Osteocyte (in vitro differentiated cells): ENCODE measurements at regions not wholly inside any gene's neighbourhood (a gene's known extent, or its start where the extent isn't known, plus 50 kb on each side); places are given as distances from the start of the nearest gene placed in this dataset.

ENCODE experiments used
- DNase-seq: peaks from one replicate; pipeline ENCODE4 v3.0.0; 2021; ENCODE audit warnings: mixed read lengths; ENCODE audit not compliant: unreplicated experiment; ENCODE audit errors: extremely low spot score
- H3K27ac Mint-ChIP-seq: one replicate; pipeline ENCODE4 v1.8.0; 2021; ENCODE audit warnings: mild to moderate bottlenecking, mixed read lengths; ENCODE audit not compliant: unreplicated experiment
- H3K27me3 Mint-ChIP-seq: one replicate; pipeline ENCODE4 v1.8.0; 2021; ENCODE audit warnings: mixed read lengths; ENCODE audit not compliant: unreplicated experiment
- H3K36me3 Mint-ChIP-seq: one replicate; pipeline ENCODE4 v1.8.0; 2021; ENCODE audit warnings: mixed read lengths; ENCODE audit not compliant: unreplicated experiment
- H3K4me1 Mint-ChIP-seq: one replicate; pipeline ENCODE4 v1.8.0; 2021; ENCODE audit warnings: mixed read lengths; ENCODE audit not compliant: unreplicated experiment
- H3K4me3 Mint-ChIP-seq: one replicate; pipeline ENCODE4 v1.8.0; 2021; ENCODE audit warnings: mild to moderate bottlenecking, moderate library complexity, mixed read lengths; ENCODE audit not compliant: unreplicated experiment
- H3K9me3 Mint-ChIP-seq: one replicate; pipeline ENCODE4 v1.8.0; 2021; ENCODE audit warnings: mixed read lengths; ENCODE audit not compliant: unreplicated experiment
- TF ChIP-seq, protein P1 (sequence below): fragments of 200-600 bp; sonication (generic); IDR thresholded peaks from 2 replicates; pipeline ENCODE4 v1.5.0; 2021; ENCODE audit warnings: antibody characterized with exemption, mild to moderate bottlenecking, moderate library complexity

DNA sequence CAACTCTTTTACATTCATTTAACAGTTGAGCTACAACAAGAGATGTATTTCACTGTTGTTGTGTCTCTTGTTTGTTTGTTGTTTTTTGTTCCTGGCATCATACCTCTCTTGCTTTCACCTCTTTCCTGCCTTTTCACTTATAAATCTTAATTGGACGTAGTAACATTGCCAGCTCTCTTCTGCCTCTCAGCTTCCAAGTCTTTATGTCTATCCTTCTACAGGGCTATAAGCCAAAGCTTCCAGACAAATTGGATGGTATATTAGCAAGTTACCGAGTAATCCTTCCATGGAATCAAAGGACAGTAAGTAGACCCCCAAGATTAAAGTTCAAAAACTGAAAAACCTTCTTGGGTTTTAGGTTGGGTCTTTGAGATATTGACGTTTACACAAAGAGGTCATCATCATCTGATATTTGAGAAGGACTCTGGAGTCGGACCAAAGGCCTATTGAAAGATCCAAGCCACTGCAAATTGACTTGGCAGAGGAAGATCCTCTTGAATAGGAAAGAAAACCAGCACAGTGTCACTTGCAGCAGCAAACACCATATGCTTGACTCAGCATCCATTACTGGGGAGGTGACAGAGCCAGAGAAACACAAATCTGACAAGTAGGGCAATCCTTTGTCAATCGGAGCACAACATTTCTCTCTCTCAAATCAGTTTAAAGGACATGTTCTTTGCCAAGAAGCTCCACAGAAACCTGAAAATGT is 648.5 kb upstream of the NR2F2 start:
- Mint-ChIP-seq H3K36me3 (no peaks in the 10 kb centered on the region), H3K4me3 (no peak overlapping the region), H3K9me3 (no peaks in the 10 kb centered on the region), H3K4me1 (peaks cover 7% of the 10 kb centered on the region), H3K27me3 (no peaks in the 10 kb centered on the region), H3K27ac (no peak overlapping the region)
- TF ChIP-seq, protein P1, sequence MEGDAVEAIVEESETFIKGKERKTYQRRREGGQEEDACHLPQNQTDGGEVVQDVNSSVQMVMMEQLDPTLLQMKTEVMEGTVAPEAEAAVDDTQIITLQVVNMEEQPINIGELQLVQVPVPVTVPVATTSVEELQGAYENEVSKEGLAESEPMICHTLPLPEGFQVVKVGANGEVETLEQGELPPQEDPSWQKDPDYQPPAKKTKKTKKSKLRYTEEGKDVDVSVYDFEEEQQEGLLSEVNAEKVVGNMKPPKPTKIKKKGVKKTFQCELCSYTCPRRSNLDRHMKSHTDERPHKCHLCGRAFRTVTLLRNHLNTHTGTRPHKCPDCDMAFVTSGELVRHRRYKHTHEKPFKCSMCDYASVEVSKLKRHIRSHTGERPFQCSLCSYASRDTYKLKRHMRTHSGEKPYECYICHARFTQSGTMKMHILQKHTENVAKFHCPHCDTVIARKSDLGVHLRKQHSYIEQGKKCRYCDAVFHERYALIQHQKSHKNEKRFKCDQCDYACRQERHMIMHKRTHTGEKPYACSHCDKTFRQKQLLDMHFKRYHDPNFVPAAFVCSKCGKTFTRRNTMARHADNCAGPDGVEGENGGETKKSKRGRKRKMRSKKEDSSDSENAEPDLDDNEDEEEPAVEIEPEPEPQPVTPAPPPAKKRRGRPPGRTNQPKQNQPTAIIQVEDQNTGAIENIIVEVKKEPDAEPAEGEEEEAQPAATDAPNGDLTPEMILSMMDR, result no peak
- DNase-seq, result no peak

GRCh38 chr15:95684126-95684525 is 646.4 kb upstream of the NR2F2 start:
- no peaks in the 10 kb centered on the region for H3K9me3 Mint-ChIP-seq
- no peaks in the 10 kb centered on the region for H3K36me3 Mint-ChIP-seq
- H3K27me3 Mint-ChIP-seq, result no peaks in the 10 kb centered on the region
- TF ChIP-seq, protein P1, result no peak
- H3K27ac Mint-ChIP-seq, result no peak overlapping the region
- H3K4me1 Mint-ChIP-seq, result peaks cover 7% of the 10 kb centered on the region
- no peak overlapping the region for H3K4me3 Mint-ChIP-seq
- no peak for DNase-seq

DNA sequence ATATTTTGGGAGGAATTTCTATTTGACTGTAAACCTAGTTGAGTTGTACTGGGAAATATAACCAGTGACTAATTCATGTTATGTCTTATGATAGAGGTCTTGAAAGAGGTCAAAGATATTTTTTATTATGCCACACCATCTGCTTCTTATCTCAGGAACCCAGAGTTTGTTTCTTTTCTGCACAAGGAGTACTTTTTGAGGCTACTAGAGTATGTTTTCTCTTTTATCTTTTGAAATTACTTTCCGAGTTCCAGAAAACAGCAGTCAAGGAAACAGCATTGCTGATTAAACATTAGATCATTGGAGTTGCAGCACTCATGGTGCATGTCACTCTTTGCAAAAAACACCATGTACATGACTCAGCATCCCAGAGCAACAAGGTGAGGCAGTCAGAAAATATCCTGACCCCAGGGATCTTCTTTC is 645.8 kb upstream of the NR2F2 start:
- Mint-ChIP-seq H3K4me1 (peaks cover 7% of the 10 kb centered on the region), H3K27me3 (no peaks in the 10 kb centered on the region), H3K36me3 (no peaks in the 10 kb centered on the region), H3K9me3 (no peaks in the 10 kb centered on the region), H3K4me3 (no peak overlapping the region), H3K27ac (peak overlapping the region; percentile 2)
- TF ChIP-seq, protein P1, result no peak
- DNase-seq, result no peak

- Mint-ChIP-seq H3K27ac (no peak overlapping the region), H3K4me1 (peaks cover 7% of the 10 kb centered on the region), H3K9me3 (peaks cover 6% of the 10 kb centered on the region), H3K4me3 (no peak overlapping the region), H3K36me3 (no peaks in the 10 kb centered on the region), H3K27me3 (no peaks in the 10 kb centered on the region)
- TF ChIP-seq, protein P1, result no peak
- DNase-seq, result no peak
Measured at GRCh38 chr15:95687061-95687460, 643.4 kb upstream of the NR2F2 start.

DNA sequence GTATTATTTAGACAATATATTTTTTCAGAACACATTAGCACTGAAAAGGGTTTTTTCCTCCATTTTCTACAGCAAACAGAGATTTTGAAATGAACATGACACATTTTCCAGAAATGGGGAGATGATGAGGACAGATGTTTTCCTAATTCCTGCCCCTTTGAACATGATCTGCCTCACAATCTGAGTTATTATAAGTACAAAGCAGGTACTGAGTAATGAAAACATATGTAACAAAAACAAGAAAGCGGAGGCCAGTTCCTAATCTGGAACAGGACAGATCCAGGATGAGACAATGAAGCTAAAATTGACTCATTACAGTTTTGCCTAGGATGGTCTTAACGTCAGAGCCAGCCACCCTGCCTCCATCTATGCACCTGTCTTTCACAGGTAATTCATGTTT is 642.8 kb upstream of the NR2F2 start:
- H3K27me3 Mint-ChIP-seq, result no peaks in the 10 kb centered on the region
- no peak overlapping the region for H3K4me3 Mint-ChIP-seq
- peaks cover under 1% of the 10 kb centered on the region for H3K36me3 Mint-ChIP-seq
- peaks cover 7% of the 10 kb centered on the region for H3K4me1 Mint-ChIP-seq
- no peak for DNase-seq
- H3K9me3 Mint-ChIP-seq, result peaks cover 10% of the 10 kb centered on the region
- TF ChIP-seq, protein P1, result no peak
- H3K27ac Mint-ChIP-seq, result no peak overlapping the region
